ENCODE measurements at regions not wholly inside any gene's neighbourhood (a gene's known extent, or its start where the extent isn't known, plus 50 kb on each side); places are given as distances from the start of the nearest gene placed in this dataset.

DNA sequence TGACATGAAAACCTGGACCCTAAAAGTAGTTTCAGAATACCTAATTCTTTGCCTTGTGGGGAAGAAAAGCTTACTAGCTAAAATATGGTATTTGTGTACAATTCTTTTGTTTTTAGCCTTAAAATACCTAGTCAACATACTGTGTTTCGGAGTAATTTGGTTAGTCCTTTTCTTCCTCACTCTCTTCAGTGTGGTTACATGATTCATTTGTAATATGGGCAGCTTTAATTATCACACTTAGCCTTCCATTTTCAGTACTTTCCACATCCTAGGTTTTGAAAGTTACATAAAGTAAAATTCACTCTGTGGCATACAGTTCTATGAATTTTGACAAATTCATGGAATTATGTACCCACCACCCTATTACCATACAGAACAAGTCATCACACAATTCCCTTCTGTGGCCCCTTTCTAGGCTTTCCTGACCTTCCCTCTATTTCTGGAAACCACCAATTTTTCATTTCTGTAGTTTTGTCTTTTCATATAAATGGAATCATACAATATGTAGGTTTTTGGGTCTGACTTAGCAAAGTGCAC is 96.2 kb downstream of the EMX2 start:
- no peak for DNase-seq

DNA sequence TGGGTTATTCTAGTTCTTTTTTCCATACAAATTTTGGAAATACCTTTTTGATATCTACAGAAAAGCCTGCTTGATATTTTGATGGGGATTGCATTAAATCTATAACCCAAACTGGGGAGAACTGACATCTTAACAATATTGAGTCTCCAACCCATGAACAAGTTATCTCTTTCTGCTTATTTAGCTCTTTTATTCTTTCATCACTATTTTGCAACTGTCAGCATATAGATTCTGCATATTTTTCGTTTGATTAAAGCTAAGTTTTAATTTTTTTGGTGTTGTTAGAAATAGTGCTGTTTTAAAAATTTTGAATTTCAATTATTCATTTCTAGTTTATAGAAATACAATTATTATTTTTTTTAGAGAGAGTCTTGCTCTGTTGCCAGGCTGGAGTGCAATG is 97.9 kb downstream of the EMX2 start:
- no peak for DNase-seq

DNA sequence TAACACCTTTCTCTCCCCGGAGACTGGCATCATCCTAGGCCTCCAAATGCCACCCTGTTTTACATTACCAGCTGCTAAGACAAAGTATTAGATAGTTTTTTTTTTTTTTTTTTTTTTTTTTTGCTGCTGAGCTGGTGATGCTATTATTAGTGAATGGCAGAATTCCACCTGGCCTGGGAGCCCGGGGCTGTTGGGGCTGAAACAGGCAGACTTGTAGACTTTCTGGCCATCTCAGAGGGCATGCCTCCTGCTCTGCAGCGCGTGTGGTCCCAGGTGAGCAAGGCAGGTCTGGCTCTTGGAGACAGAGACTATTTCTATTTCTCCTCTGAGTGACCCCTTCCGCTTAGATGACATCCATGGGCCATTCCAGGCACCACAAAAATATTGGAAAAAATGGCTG is 104.2 kb downstream of the EMX2 start:
- no peak for DNase-seq

DNA sequence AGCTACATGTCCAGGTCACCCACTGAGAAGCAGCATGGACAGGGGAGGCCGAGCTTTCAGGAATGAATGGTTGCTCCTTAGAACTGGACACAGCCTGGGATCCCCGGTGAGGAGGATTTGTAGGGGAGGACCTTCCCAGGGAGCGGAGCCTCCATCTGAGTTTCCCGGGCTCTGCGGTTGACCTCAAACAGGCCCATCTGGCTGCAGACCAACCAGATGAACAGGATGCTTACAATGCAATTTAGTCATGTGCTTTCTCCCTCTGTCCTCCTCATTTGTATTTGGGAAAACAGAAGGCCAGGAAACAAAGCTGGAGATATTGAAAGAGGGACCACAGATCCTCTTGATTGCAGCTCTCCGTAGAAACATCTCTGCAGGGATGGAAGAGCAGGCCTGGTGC is 104.8 kb downstream of the EMX2 start:
- DNase-seq, result no peak

DNA sequence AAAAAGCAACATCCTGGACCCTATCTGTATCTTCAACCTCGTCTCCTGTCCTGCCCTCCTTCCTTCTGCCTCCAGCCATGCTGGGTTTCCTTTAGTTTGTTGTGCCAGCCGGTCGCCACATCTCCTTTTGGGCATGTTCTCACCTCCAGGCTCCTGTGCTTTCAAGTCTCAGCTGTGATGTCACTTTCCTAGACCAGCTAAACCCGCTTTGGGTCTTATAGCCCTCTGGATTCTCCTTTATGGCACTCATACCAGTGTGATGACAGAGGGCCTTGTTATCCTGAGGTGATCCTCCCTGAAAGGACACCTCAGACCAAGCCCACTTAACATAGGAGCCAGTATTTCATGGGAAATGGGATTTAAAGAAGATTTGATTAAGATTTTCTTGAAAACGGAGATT is 108.6 kb downstream of the EMX2 start:
- no peak for DNase-seq

DNA sequence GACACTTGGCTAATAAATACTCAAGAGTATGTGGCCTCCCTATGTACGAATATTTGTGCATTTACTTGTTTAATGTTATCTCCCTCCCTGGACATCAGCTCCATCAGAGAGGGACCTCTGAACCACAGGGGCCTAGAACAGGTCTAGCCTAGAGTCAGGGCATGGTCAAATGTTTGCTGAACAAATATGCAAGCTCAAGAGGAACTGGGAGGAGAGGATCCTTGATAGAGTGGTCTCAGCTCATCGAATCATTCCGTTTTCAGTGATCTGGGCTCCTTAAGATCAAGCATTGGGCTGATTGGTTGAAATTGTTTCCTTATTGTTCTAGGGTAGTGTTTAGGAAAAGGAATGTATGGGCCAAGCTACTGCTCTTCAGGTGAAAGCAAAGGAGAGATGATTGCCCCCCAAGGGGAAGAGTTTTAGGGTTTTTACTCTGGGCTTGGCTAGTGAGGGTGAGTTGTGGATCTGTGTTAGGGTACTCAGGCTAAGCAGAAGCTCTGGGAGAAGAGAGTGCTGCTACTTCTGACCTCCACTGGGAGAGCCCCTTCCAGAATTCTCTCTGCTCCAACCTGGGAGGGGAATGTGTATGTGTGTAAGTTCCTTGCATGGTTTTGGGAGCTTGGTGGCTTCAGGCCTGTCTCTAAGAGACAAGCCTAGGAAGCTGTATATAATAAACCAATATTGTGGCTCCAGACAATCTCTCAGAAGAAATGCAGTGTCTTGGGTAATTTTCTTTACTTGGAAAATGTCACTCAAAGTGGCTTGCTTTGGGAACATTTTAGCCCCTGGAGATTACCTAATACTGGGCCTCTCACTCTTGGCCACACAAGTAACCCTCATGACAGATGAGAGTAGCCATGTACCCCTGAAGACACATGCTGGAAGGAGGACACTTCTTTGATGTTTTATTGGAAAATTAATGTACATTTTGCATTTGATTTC is 110.0 kb downstream of the EMX2 start:
- DNase-seq, result no peak

DNA sequence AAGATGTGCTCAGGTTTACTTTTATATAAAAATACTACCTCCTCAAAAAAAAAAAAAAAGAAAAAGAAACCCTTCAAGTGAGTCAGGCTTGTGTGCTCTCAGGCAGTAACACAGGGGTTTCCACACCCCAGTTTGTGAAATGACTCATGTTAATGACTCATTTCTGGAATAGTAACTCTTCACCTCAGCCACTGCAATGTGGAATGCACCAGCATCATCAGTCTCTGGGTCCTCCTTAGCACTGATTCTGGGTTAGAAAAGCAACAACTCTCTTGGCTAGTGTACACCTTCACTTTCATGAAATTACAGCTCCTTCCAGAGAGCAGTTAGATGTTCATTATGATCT is 110.6 kb downstream of the EMX2 start:
- no peak for DNase-seq

DNA sequence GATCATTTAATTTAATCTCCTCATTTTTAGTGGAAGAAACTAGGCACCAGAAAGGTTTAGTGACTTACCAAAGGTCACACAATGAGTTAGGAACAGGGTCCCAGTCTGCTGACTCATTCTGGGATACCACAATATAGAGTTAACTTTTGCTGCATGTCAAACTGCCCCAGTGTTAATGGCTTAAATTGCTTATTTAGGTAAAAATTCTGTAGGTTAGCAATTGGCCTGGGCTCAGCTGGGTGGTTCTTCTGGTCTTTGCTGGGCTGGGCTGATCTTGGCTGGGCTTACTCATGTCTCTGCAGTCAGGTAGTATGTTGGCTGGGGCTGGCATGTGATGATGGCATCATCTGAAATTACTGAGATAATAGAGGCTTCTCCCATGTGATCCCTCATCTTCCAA is 111.6 kb downstream of the EMX2 start:
- DNase-seq, result no peak

DNA sequence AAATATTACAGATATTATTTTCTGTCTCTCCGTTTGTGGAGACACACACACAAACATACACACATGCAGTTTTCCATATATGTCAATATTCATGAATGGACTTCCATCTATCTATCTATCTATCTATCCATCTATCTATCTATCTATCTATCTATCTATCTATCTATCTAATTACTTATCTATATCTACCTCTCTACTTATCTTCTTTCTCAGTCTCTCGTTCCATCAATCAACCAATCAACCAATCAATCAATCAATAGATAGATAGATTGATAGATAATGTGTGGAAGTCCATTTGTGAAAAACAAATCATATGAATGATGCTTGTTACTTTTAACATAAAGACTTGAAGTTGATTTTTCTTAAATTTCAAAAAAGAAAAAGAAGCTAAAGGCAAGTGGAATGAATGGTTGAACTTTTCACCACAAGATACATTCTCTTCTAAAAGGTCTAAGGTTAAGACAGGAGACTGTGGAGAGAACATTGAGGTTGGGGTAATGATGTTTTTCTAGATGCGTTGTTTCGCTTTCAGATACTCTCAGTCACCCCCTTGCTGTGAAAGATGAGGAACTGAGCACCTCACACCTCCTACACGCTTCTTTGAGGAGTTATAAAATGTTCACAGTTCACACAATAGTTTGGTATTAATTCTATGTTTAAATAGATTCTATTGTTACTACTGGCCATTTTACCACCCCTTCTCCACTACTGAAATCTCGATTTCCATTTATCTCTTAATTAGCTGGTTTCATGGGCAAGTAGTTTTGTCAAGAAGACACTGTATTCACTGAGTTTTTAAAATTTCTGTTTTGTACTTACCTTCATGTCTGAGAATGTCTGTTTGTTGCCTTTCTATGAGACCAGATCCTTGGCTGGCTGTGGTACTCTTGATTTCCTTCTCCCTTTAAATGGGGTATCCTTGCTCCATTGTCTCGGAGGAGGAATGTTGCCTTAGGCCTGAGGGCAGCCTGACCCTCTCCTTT is 114.1 kb downstream of the EMX2 start:
- no peak for DNase-seq

DNA sequence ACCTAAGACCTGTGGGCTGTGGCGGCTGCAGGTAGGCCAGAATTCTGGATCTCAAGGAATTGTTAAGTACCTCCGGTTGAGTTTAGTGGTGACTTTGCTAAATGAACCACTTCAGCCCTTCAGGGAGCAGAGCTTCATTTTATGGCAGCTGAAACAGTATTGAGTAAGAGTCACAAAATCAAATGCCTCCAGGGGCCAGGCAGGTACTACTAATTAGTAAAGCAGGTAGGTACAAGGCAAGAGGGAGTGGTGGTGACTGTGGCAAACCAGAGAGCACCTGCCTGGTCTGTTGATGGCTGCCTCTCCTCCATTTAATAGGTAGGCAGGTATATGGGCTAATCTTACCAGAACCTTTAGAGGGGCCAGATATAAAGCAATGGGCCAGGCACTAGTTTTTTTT is 118.8 kb downstream of the EMX2 start:
- no peak for DNase-seq

DNA sequence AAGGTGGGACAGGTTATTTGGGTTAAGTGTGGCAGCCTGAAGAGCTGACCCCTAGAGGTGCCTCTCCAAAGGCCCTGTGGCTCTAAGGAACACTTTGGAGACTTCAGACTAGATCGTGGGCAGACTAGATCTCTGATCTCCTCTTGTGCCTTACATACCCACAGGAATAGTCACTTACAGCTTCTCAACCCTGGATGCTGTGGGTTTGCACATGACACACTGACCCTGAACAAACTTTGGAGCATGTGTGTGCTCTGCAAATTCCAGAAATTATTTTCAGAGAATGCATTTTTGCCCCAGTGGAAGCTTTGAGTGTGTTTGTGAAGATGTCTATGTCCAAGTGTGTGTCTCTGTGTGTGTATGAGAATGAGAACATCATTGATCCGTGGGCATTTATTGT is 119.6 kb downstream of the EMX2 start:
- no peak for DNase-seq

DNA sequence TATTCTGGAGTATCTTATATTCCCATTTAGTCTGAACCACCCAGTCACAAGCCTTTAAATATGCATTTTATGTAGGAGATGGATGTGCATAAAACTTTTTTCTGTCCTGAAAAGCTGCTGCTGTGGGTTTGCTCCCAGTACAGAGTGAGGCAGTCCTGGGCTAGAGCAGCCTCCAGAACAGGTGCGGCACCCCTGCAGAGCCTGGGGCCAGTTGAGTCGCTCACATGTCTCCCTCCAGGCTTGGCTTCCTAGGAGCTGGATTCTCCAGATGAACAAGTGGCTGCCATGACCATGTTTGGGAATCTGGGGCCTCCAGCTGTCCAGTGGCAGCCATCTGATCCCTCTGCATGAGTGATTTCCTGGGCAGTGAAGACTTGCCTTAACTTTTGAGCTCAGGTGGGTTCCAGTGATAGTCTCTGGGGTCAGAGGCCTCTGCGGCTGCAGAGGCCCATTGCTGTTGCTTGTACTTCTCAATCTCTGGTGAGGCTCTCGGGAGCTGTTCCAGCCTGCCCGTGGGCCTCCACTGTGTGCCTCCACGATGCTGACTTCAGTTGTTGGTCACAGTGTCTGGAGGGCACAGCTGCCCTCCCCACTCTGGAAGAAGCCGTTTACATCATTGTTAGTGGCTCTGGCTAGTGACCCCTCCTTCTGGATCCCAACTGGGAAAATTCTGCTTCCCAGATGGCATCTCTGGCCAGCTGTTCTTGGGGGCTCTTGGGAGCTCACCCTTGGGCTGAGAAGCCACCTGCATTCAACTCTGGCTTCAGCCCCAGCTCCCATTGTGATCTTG is 120.4 kb downstream of the EMX2 start:
- DNase-seq, result no peak

DNA sequence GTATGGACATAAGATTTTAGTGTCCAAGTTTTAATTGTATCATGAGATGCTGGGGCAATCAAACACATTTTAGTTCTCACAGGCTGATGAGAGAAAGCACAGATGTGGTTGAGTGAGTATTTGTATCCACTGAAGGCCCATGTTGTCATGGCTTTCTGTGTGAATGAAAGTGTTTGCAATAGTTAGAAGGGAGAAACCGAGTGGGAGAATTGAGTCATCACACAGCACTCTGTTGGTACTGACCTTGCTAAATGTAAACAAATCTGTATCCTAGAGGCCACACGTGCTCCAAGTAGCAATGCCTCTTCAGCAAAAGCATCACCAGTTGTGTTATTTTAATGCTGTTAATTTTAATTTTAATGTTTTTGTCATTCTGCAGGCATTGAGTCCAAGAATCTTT is 121.2 kb downstream of the EMX2 start:
- DNase-seq, result no peak

DNA sequence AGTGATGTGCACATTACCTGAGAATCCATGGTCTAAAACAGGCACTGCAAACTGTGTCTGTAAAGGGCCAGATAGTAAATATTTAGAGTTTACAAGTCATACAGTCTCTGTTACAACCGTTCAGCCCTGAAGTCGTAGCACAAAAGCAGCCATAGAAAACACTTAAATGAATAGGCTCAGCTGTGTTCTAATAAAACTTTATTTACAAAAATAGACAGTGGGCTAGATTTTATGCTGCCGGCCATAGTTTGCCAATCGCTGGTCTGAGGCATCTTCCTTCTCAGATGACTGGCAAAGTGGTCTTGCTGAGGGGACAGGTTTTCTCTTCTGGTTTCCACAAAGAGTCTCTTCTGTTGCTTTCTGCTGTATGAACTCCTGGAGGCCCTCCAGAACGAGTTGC is 121.7 kb downstream of the EMX2 start:
- DNase-seq, result no peak

DNA sequence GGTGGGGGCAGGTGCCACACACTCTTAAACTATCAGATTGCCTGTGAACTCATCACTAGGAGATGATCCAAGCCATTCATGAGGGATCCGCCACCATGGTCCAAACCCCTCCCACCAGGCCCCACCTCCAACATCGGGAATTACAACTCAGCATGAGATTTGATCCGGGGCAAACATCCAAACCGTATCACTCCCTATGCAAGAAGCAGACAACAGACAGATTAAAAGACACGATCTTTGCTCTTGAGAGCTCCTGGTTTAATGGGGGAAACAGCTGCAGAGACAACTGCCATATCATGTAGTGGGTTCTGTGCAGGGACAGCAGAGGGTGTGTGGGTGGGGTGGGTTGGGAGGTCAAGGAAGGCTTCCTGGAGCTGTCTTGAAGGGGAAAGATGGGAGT is 123.6 kb downstream of the EMX2 start:
- DNase-seq, result no peak

DNA sequence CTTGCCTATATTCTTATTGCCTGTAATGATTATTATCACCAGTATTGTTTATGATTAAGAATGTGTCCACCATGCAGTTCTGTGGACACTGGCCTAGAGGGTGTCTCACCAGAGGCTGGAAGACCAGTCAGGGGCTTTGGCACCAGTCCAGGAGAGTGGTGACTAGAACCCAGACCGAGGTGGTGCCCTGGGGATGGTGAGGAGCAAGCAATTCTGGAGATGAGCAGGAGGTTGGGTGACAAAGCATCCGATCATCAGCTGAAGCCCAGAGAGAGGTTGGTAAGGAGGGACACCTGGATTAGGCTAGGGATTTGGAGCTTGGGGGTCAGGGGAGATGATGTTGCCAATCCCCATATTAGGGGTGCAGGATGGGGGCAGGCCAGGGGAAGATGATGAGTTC is 124.4 kb downstream of the EMX2 start:
- DNase-seq, result no peak

DNA sequence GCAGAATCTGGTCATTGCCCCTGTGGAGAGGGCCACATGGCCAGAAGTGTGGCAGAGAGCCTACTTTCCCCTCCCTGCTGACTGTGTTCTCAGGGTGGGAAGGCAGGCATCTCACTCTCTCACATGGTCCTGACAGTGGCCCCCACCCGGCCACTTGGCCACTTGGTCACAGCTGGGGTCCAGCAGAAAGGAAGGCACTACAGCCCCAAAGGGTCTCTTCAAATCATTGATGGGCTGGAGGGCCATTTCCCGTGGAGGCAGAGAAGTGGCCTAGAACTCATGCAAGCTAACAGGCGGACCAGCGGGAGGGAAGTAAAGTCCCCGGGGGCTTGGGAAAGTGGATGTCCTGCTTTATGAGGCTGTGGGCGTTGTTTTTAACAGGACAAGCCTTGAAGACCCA is 125.3 kb downstream of the EMX2 start:
- DNase-seq, result no peak

DNA sequence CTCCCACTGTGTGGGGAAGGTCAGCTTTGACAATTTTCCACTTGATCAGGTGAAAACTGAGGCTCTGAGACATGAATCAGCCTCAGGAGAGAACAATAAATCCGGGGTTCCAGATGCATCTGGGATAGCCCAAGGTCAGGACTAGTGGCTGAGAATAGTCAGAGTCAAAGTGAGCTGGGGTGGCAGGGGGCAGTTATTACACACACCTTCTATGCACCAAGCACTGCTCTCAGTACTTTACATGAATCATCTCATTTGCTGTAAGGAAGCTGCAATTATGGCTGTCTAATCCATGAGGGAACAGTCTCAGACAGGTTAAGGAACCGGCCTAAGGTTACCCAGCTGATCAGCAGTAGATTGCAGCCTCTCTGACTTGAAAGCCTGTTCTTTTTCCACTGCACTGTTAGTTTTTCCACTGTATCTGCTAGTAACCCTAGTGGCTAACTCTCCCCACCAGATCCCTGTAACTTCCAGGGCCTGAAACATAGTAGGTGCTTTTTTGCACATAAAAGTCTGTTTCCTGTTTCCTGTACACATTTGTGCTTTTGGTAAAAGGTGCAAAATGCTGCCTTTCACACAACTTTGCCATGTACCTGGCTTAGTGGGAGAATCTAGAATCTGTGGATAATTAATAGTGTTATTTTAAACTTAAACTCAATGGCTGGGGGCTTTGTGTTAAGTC is 125.9 kb downstream of the EMX2 start:
- no peak for DNase-seq

DNA sequence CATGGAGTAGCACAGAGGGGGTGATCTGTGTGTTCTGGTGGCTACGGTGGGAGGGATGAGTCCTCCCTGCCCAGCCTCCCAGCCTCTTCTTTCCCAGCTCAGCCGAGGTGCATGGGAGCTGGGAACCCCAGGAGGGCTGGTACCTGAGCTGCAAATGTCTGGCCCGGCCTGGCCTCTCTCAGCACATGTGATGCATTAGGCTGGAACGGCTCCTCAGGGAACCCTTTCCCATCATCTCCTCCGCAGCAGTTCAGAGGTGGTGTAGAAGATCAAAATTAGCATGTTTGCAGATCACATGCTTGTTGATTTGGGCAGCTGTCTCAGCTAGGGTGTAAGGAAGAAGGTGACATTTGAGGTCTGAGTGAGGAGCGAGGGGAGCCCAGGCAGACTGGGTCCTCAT is 126.6 kb downstream of the EMX2 start:
- no peak for DNase-seq

DNA sequence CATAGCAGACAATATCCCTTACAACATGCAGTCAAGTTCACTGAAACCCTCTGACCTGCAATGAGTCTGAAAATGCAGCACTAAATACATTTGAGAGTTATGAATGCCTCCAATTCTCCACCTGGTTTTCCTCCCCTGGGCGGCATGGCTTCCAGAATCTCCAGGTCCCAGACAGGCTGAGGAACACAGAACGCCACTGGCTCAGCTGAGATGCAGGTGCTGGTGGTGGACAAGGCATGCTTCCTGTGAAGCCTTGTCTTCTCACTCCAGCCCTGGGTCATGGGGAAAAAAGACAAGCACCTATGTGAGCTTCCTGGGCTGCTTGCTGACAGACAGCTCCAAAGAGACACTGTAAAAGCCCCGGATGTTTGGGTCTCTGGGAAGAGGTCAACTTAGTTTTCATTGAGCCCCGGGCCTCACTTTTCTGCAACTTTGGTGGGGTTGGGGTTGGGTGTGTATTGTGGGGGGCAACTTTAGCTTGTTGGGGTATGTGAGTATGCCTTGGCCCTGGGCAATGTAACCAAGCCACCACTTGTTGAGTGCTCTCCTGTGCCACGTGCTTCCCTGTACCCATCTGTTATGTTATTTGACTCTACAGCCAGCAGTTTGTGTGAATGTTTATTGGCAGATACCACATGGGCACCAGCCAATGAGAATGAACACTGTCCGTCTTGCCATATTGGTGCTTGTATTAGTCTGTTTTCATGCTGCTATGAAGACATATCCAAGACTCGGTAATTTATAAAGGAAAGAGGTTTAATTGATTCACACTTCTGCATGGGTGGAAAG is 127.8 kb downstream of the EMX2 start:
- no peak for DNase-seq

DNA sequence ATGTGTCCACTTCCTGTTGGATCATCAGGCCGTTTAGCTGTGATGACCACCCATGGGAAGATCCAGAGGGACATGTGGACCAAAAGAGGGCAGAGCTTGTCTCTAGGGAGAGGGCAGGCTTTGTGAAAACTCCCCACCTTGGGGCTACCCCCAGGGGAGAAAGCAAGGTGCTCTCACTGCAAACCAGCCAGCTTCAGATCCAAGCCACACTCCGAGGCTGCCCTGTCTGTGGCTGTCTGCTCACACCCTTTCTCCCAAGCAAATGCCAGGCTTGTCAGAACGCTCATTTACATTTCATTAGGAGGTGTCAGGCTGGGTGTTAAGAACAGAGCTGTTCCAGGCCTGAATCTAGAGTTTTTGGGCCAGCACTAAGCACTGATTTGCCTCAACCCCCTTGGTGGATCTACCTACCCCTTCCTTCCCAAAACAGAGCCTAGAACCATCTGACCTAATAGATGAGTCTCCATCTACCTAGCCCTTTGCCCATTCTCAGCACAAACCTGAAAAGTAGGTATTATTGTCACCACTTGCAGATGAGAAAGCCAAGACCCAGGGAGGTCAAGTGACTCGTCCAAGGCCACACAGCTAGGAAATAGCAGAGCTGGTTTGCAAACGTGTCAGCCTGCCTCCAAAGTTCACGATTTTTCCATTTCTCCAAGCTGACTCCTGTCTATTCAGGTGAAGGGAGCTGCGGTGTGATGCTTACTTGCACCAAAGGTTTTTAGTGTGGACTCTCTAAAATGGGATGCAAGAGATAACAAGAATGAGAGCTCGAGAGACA is 130.9 kb downstream of the EMX2 start:
- DNase-seq, result no peak

Measured in NCI-H1417 treated with DMSO at 0.1 percent for 48 hours (cell line).